Nucleus accumbens (tissue), 56 donors: ENCODE measurements at regions not wholly inside any gene's neighbourhood (a gene's known extent, or its start where the extent isn't known, plus 50 kb on each side); places are given as distances from the start of the nearest gene placed in this dataset.
A peak's percentile ranks its signal among the peaks of the same experiment; 100 is the strongest.

Experiments used
- DNase-seq, 56 donors: peaks; one replicate each; lab custom pipeline; 2025; lab: John Stamatoyannopoulos, UW

- DNase-seq, result no peak
Measured at GRCh38 chr2:6309415-6310255, 556.1 kb downstream of the CMPK2 start.

GRCh38 chr2:6310256-6311215, 555.2 kb downstream of the CMPK2 start:
- DNase-seq, result peak in 1 of 56 donors; percentile 6

- DNase-seq, result no peak
Measured at GRCh38 chr2:6312367-6312766, 553.3 kb downstream of the CMPK2 start.

- no peak for DNase-seq
Measured at GRCh38 chr2:6314218-6314960, 551.3 kb downstream of the CMPK2 start.

- peak in 2 of 56 donors; percentile 1 to 3 for DNase-seq
Measured at GRCh38 chr2:6325616-6326015, 540.1 kb downstream of the CMPK2 start.

- DNase-seq, result no peak
Measured at GRCh38 chr2:6326958-6327357, 538.7 kb downstream of the CMPK2 start.

- no peak for DNase-seq
Measured at GRCh38 chr2:6336752-6337471, 528.8 kb downstream of the CMPK2 start.

GRCh38 chr2:6337472-6337820, 528.3 kb downstream of the CMPK2 start:
- no peak for DNase-seq

GRCh38 chr2:6341588-6342129, 524.0 kb downstream of the CMPK2 start:
- peak in 2 of 56 donors; percentile 4 for DNase-seq

- no peak for DNase-seq
Measured at GRCh38 chr2:6342273-6342920, 523.3 kb downstream of the CMPK2 start.

GRCh38 chr2:6343076-6343475, 522.6 kb downstream of the CMPK2 start:
- DNase-seq, result no peak

- no peak for DNase-seq
Measured at GRCh38 chr2:6352247-6352646, 513.5 kb downstream of the CMPK2 start.

- DNase-seq, result peak in 35 of 56 donors; percentile 1 to 57 (median 11)
Measured at GRCh38 chr2:6352906-6353515, 512.7 kb downstream of the CMPK2 start.

- no peak for DNase-seq
Measured at GRCh38 chr2:6353669-6354068, 512.0 kb downstream of the CMPK2 start.

- no peak for DNase-seq
Measured at GRCh38 chr2:6354546-6354945, 511.2 kb downstream of the CMPK2 start.

GRCh38 chr2:6355886-6356761, 509.6 kb downstream of the CMPK2 start:
- no peak for DNase-seq

- DNase-seq, result no peak
Measured at GRCh38 chr2:6358546-6358945, 507.2 kb downstream of the CMPK2 start.

GRCh38 chr2:6358985-6359384, 506.7 kb downstream of the CMPK2 start:
- no peak for DNase-seq
